Epithelial cell of esophagus (primary cell): ENCODE measurements at regions not wholly inside any gene's neighbourhood (a gene's known extent, or its start where the extent isn't known, plus 50 kb on each side); places are given as distances from the start of the nearest gene placed in this dataset.
"Not testable (repeated sequence)": the region's sequence is repeated elsewhere in the genome, so short reads cannot be mapped to it uniquely, and the experiment has no call there.

Experiments used
- DNase-seq: peaks from one replicate; pipeline ENCODE4 v3.0.0; 2010; ENCODE audit warnings: low read depth
- H3K4me3 ChIP-seq: 2 replicates; pipeline ENCODE4 v1.5.1; 2011; ENCODE audit warnings: mild to moderate bottlenecking, low read length, control low read depth
- TF ChIP-seq, protein P1 (sequence below): IDR thresholded peaks from 2 replicates; pipeline ENCODE4 v1.5.1; 2011; ENCODE audit warnings: low read depth, mild to moderate bottlenecking, low read length, control low read depth, inconsistent platforms; ENCODE audit not compliant: insufficient read depth; ENCODE audit errors: missing control alignments

DNA sequence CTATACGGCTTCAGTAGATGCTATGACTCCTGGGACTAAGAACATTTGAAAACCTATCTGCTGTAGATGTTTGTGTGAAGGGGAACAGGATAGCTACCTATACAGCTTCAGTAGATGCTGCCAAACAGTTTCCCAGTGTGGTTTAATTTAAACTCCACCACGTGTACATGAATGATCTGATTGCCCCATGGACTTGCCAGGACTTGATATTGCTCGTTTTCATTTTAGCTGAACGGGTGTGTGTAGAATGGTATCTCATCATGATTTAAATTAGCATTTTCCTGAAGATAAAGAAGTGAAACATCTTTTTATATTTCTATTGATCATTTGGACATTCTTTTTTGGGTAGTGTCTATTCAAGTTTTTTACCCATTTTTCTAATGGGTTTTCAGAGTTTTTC lies 77.8 kb upstream of the PIP4K2A start:
- H3K4me3 ChIP-seq = no peak overlapping the region
- TF ChIP-seq, protein P1, sequence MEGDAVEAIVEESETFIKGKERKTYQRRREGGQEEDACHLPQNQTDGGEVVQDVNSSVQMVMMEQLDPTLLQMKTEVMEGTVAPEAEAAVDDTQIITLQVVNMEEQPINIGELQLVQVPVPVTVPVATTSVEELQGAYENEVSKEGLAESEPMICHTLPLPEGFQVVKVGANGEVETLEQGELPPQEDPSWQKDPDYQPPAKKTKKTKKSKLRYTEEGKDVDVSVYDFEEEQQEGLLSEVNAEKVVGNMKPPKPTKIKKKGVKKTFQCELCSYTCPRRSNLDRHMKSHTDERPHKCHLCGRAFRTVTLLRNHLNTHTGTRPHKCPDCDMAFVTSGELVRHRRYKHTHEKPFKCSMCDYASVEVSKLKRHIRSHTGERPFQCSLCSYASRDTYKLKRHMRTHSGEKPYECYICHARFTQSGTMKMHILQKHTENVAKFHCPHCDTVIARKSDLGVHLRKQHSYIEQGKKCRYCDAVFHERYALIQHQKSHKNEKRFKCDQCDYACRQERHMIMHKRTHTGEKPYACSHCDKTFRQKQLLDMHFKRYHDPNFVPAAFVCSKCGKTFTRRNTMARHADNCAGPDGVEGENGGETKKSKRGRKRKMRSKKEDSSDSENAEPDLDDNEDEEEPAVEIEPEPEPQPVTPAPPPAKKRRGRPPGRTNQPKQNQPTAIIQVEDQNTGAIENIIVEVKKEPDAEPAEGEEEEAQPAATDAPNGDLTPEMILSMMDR = no peak
- DNase-seq = peak; percentile 65

DNA sequence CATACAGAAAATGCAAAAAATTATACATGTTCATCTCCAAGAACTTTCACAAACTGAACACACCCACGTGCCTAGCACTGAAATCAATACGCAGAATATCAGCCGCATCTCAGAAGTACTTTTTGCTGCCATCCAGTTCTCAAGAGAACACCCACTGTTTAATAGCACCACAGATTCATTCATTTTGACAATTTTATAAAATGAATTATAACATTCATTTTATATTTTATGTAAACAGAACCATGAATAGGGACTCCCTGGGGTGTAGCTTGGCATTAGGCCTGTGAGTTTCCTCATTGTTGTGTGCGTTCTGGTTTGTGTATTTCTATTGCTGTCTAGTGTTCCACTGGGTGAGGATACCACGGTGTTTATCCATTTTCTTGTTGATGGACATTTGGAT lies 77.3 kb upstream of the PIP4K2A start:
- DNase-seq = no peak
- TF ChIP-seq, protein P1 = no peak
- no peak overlapping the region for H3K4me3 ChIP-seq

- TF ChIP-seq, protein P1 = no peak
- no peak for DNase-seq
- H3K4me3 ChIP-seq = no peak overlapping the region
Observed at GRCh38 chr10:22784668-22785067, 70.3 kb upstream of the PIP4K2A start.

DNA sequence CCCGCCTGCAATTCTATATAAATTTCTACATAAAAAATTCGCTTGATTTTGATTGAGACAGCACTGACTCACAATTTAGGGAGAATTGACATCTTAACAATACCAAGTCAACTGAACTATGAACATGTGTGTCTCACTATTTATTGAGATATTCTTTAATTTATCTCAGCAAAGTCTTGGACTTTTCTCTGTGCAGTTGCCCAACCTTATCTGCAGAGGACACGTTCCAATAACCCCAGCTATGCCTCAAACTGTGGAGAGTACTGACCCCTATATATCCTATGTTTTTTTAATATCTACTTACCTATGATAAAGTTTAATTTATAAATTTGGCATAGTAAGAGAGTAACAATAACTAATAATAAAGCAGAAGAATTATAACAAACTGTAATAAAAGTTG lies 69.4 kb upstream of the PIP4K2A start:
- DNase-seq = no peak
- TF ChIP-seq, protein P1 = no peak
- no peak overlapping the region for H3K4me3 ChIP-seq

- DNase-seq = no peak
- H3K4me3 ChIP-seq = no peak overlapping the region
- TF ChIP-seq, protein P1 = no peak
Observed at GRCh38 chr10:22780474-22780885, 66.1 kb upstream of the PIP4K2A start.

- no peak for DNase-seq
- TF ChIP-seq, protein P1 = no peak
- H3K4me3 ChIP-seq = no peak overlapping the region
Observed at GRCh38 chr10:22779331-22780019, 65.1 kb upstream of the PIP4K2A start.

- TF ChIP-seq, protein P1 = no peak
- no peak overlapping the region for H3K4me3 ChIP-seq
- no peak for DNase-seq
Observed at GRCh38 chr10:22774102-22774501, 59.7 kb upstream of the PIP4K2A start.

GRCh38 chr10:22771631-22772030 lies 57.3 kb upstream of the PIP4K2A start:
- DNase-seq, H3K4me3 ChIP-seq: not testable (repeated sequence)
